CD4-positive, alpha-beta T cell (primary cell): ENCODE measurements at regions not wholly inside any gene's neighbourhood (a gene's known extent, or its start where the extent isn't known, plus 50 kb on each side); places are given as distances from the start of the nearest gene placed in this dataset.

Experiments
- ATAC-seq: fragments of 200-7000 bp; cut with Tn5 transposase; one replicate; pipeline ENCODE4 v1.10.0; 2022; ENCODE audit warnings: mild to moderate bottlenecking; ENCODE audit not compliant: poor library complexity
- CTCF ChIA-PET: fragments of 350-600 bp; sonication (Branson Sonifier 250); formaldehyde crosslinking; loops from one replicate; lab custom pipeline; 2021; ENCODE audit warnings: antibody characterized with exemption, inconsistent platforms; lab: Charles Lee
- POLR2A ChIA-PET: fragments of 350-600 bp; sonication (Branson Sonifier 250); formaldehyde crosslinking; loops from one replicate; lab custom pipeline; 2021; ENCODE audit warnings: antibody characterized with exemption, inconsistent platforms; lab: Charles Lee
- DNase-seq, 14 experiments: peaks; one replicate each; pipeline ENCODE4 v3.0.0-alpha.2; 2013 to 2020; ENCODE audit warnings: mixed read lengths in 2 of 14
- H3K27ac ChIP-seq, 2 donors: one replicate each; pipeline versions ENCODE4 v1.5.1 to v1.7.0; 2013; ENCODE audit warnings: low read length in 2 of 2, low read depth in 1 of 2, mild to moderate bottlenecking in 1 of 2
- H3K27me3 ChIP-seq, 2 experiments: 1 replicate in 1 of 2; 2 replicates in 1 of 2; pipeline versions ENCODE4 v1.6.1 to v1.7.0; 2013; ENCODE audit warnings: low read length in 2 of 2, control low read depth in 1 of 2, mild to moderate bottlenecking in 1 of 2, moderate library complexity in 1 of 2; ENCODE audit not compliant: insufficient read depth in 2 of 2, control insufficient read depth in 1 of 2
- H3K36me3 ChIP-seq: one replicate; pipeline ENCODE4 v1.6.1; 2013; ENCODE audit warnings: low read length, control low read depth; ENCODE audit not compliant: insufficient read depth
- H3K4me1 ChIP-seq: one replicate; pipeline ENCODE4 v1.6.1; 2013; ENCODE audit warnings: low read length, control low read depth; ENCODE audit not compliant: insufficient read depth
- H3K4me3 ChIP-seq: one replicate; pipeline ENCODE4 v1.5.1; 2013; ENCODE audit warnings: mild to moderate bottlenecking, low read length, moderate library complexity
- H3K9me3 ChIP-seq, 2 experiments: 1 replicate in 1 of 2; 2 replicates in 1 of 2; pipeline versions ENCODE4 v1.6.1 to v1.7.0; 2013; ENCODE audit warnings: low read length in 2 of 2, mild to moderate bottlenecking in 2 of 2, control low read depth in 1 of 2, moderate library complexity in 1 of 2; ENCODE audit not compliant: control insufficient read depth in 1 of 2, insufficient read depth in 1 of 2
- H3K27ac Mint-ChIP-seq: one replicate; pipeline ENCODE4 v1.8.0; 2020; ENCODE audit warnings: mixed read lengths
- H3K27me3 Mint-ChIP-seq: one replicate; pipeline ENCODE4 v1.8.0; 2021; ENCODE audit warnings: mixed read lengths
- H3K36me3 Mint-ChIP-seq: one replicate; pipeline ENCODE4 v1.8.0; 2021; ENCODE audit warnings: low read depth, mixed read lengths
- H3K4me1 Mint-ChIP-seq: one replicate; pipeline ENCODE4 v1.8.0; 2021; ENCODE audit warnings: low read depth, mixed read lengths
- H3K4me3 Mint-ChIP-seq: one replicate; pipeline ENCODE4 v1.8.0; 2020; ENCODE audit warnings: mild to moderate bottlenecking, mixed read lengths
- H3K9me3 Mint-ChIP-seq: one replicate; pipeline ENCODE4 v1.8.0; 2020; ENCODE audit warnings: mixed read lengths
- intact Hi-C, 2 experiments: fragments of 100-400 bp; cut with DNase I in 1 of 2; cut with micrococcal nuclease in 1 of 2; formaldehyde crosslinking; loops; one replicate each; pipeline versions ENCODE4 v1.15.1 to v1.9.0; 2023 to 2025; cut with DNase I, micrococcal nuclease
- TF ChIP-seq, protein P1 (sequence below): fragments of 200-600 bp; IDR thresholded peaks from one replicate; pipeline ENCODE4 v1.8.0; 2022; ENCODE audit warnings: antibody characterized with exemption, mild to moderate bottlenecking

DNA sequence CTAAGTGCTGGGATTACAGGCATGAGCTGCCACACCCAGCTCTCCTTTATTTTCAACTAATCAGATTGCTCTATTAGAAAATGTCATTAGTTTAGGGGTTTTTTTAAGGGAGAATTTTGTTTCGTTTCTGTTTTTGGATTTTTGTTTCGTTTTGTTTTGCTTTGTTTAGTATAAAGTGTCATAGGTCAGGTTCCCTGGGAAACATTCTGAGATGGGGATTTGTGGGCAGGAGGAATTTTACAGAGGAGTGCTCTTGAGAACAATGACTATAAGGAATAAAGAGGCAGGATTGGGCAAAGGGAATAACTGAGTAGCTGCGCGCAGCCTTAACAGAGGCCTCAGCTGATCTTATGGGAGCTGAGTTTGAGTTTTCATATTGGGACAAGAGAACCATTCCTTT lies 86.8 kb upstream of the NR2F2 start:
- Histone ChIP-seq H3K27ac (no peak overlapping the region), H3K4me3 (no peak overlapping the region), H3K36me3 (no peaks in the 10 kb centered on the region), H3K4me1 (no peaks in the 10 kb centered on the region), H3K27me3 (no peaks in the 10 kb centered on the region), H3K9me3 (peaks cover 0 to 4% of the 10 kb centered on the region in 2 experiments)
- Mint-ChIP-seq H3K9me3 (peaks cover 2% of the 10 kb centered on the region), H3K27me3 (peaks cover 6% of the 10 kb centered on the region), H3K27ac (no peak overlapping the region), H3K36me3 (no peaks in the 10 kb centered on the region), H3K4me3 (no peak overlapping the region), H3K4me1 (no peaks in the 10 kb centered on the region)
- ATAC-seq (no peak), DNase-seq (no peak)
- TF ChIP-seq, protein P1, sequence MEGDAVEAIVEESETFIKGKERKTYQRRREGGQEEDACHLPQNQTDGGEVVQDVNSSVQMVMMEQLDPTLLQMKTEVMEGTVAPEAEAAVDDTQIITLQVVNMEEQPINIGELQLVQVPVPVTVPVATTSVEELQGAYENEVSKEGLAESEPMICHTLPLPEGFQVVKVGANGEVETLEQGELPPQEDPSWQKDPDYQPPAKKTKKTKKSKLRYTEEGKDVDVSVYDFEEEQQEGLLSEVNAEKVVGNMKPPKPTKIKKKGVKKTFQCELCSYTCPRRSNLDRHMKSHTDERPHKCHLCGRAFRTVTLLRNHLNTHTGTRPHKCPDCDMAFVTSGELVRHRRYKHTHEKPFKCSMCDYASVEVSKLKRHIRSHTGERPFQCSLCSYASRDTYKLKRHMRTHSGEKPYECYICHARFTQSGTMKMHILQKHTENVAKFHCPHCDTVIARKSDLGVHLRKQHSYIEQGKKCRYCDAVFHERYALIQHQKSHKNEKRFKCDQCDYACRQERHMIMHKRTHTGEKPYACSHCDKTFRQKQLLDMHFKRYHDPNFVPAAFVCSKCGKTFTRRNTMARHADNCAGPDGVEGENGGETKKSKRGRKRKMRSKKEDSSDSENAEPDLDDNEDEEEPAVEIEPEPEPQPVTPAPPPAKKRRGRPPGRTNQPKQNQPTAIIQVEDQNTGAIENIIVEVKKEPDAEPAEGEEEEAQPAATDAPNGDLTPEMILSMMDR, result no peak
- ChIA-PET POLR2A (no interaction called here), CTCF (no interaction called here)
- intact Hi-C loops, result no loop called here

DNA sequence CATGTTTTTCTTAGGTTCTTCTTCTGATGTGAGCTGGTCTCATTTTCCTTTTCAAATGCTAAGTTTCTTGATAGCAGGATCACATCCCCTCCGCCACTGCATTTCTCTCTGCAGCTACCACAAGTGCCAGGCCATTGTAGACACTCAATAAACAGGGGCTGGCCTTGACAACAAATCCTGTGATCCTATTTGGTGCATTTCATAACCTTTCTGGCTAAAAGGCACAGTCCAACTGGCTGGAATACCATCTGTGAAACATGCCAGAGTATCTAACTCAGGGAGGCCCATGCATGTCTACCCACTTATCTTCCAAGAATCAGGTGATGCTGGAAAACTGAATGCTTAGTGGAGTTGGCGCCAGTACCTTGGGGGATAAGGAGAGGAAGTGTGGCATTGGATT lies 85.2 kb upstream of the NR2F2 start:
- intact Hi-C loops, result no loop called here
- Histone ChIP-seq H3K9me3 (peaks cover 0 to 4% of the 10 kb centered on the region in 2 experiments), H3K27me3 (no peaks in the 10 kb centered on the region), H3K27ac (no peak overlapping the region), H3K4me1 (no peaks in the 10 kb centered on the region), H3K4me3 (no peak overlapping the region), H3K36me3 (no peaks in the 10 kb centered on the region)
- TF ChIP-seq, protein P1, result no peak
- ATAC-seq (no peak), DNase-seq (no peak)
- H3K36me3 Mint-ChIP-seq, result no peaks in the 10 kb centered on the region
- CTCF ChIA-PET, result no interaction called here
- H3K27ac Mint-ChIP-seq, result no peak overlapping the region
- H3K9me3 Mint-ChIP-seq, result no peaks in the 10 kb centered on the region
- peaks cover 6% of the 10 kb centered on the region for H3K27me3 Mint-ChIP-seq
- H3K4me1 Mint-ChIP-seq, result no peaks in the 10 kb centered on the region
- H3K4me3 Mint-ChIP-seq, result no peak overlapping the region
- POLR2A ChIA-PET, result no interaction called here

DNA sequence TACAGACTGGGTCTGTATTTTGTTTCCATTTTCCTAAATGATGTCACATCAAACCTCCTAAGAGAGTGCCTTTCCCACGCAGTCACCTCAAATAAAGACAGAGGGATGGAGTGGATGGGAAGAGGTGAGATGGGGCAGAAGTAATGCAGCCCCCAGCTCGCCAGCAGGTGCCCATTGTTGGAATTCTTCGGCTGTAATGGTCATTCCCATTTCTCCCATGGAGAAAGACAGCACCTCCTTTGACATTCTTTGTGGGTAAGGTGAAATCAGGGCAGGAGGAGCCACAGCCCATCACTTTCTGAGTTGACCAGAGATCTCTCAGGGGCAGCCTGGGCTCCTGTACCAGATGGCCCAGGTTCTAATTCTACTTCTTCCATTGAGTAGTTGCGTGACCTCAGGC lies 84.4 kb upstream of the NR2F2 start:
- intact Hi-C loops, result no loop called here
- ATAC-seq, result no peak
- TF ChIP-seq, protein P1, result no peak
- H3K9me3 Mint-ChIP-seq, result no peaks in the 10 kb centered on the region
- H3K4me3 Mint-ChIP-seq, result no peak overlapping the region
- Histone ChIP-seq H3K4me3 (no peak overlapping the region), H3K9me3 (peaks cover 0 to 4% of the 10 kb centered on the region in 2 experiments), H3K4me1 (no peaks in the 10 kb centered on the region), H3K27ac (no peak overlapping the region), H3K36me3 (no peaks in the 10 kb centered on the region), H3K27me3 (no peaks in the 10 kb centered on the region)
- CTCF ChIA-PET, result no interaction called here
- H3K4me1 Mint-ChIP-seq, result no peaks in the 10 kb centered on the region
- DNase-seq, result no peak
- H3K36me3 Mint-ChIP-seq, result no peaks in the 10 kb centered on the region
- H3K27ac Mint-ChIP-seq, result no peak overlapping the region
- peaks cover 6% of the 10 kb centered on the region for H3K27me3 Mint-ChIP-seq
- POLR2A ChIA-PET, result no interaction called here
